ENCODE measurements at regions not wholly inside any gene's neighbourhood (a gene's known extent, or its start where the extent isn't known, plus 50 kb on each side); places are given as distances from the start of the nearest gene placed in this dataset.

- TF ChIP-seq CTCF (conservative IDR thresholded peaks at IDR 0.05 in 1 of 2, IDR thresholded peaks at IDR 0.05 in 1 of 2; ENCODE audit: low read depth in 1 of 2, low read length in 2 of 2) (no peak), EZH2 (IDR thresholded peaks at IDR 0.05; ENCODE audit: low read length, missing control alignments) (no peak)
Measured at GRCh38 chr3:197404754-197405153, 106.3 kb upstream of the DLG1 start.

Measured in fibroblast of lung (primary cell).